Keratinocyte (primary cell): ENCODE measurements at regions not wholly inside any gene's neighbourhood (a gene's known extent, or its start where the extent isn't known, plus 50 kb on each side); places are given as distances from the start of the nearest gene placed in this dataset.

ENCODE experiments used
- DNase-seq: peaks from one replicate; pipeline ENCODE4 v3.0.0-alpha.2; 2011; ENCODE audit warnings: low read depth, missing footprints, low spot score
- FAIRE-seq: peaks from 2 replicates; lab custom pipeline; 2011; peaks lifted over from hg19 to GRCh38; lab: Jason Lieb, UNC
- H2AFZ ChIP-seq: 2 replicates; pipeline ENCODE4 v1.6.0; 2012; ENCODE audit warnings: low read length, control low read depth, inconsistent platforms; ENCODE audit not compliant: control insufficient read depth
- H3K27ac ChIP-seq: 2 replicates; pipeline ENCODE4 v1.5.1; 2011; ENCODE audit warnings: low read length; ENCODE audit not compliant: control insufficient read depth, insufficient read depth
- H3K27me3 ChIP-seq: 3 replicates; pipeline ENCODE4 v1.6.0; 2011; ENCODE audit warnings: low read length; ENCODE audit not compliant: control insufficient read depth, insufficient read depth; ENCODE audit errors: extremely low read depth
- H3K36me3 ChIP-seq, 2 experiments: 2 replicates in 1 of 2; 3 replicates in 1 of 2; pipeline ENCODE4 v1.5.1; 2011; ENCODE audit warnings: low read length in 2 of 2, mild to moderate bottlenecking in 1 of 2; ENCODE audit not compliant: control insufficient read depth in 2 of 2, insufficient read depth in 2 of 2; ENCODE audit errors: extremely low read depth in 1 of 2
- H3K4me1 ChIP-seq: 3 replicates; pipeline ENCODE4 v1.5.1; 2011; ENCODE audit warnings: low read length; ENCODE audit not compliant: control insufficient read depth, insufficient read depth; ENCODE audit errors: extremely low read depth
- H3K4me2 ChIP-seq: 3 replicates; pipeline ENCODE4 v1.6.0; 2011; ENCODE audit warnings: low read depth, low read length; ENCODE audit not compliant: control insufficient read depth, insufficient read depth; ENCODE audit errors: extremely low read depth
- H3K4me3 ChIP-seq, 3 experiments: fragments of 200-600 bp in 1 of 3; sonication (generic) in 1 of 3; 2 replicates in 2 of 3; 3 replicates in 1 of 3; pipeline ENCODE4 v1.5.1; 2011 to 2016; ENCODE audit warnings: low read length in 3 of 3, mild to moderate bottlenecking in 3 of 3, control low read depth in 2 of 3, inconsistent platforms in 1 of 3, low read depth in 1 of 3, mixed read lengths in 1 of 3, mixed run types in 1 of 3, moderate library complexity in 1 of 3; ENCODE audit not compliant: control insufficient read depth in 2 of 3, insufficient read depth in 2 of 3; ENCODE audit errors: extremely low read depth in 1 of 3
- H3K79me2 ChIP-seq: 2 replicates; pipeline ENCODE4 v1.6.0; 2012; ENCODE audit warnings: low read length; ENCODE audit not compliant: control insufficient read depth, insufficient read depth
- H3K9ac ChIP-seq: 3 replicates; pipeline ENCODE4 v1.6.0; 2011; ENCODE audit warnings: low read length; ENCODE audit not compliant: control insufficient read depth, insufficient read depth; ENCODE audit errors: extremely low read depth
- H3K9me1 ChIP-seq: 3 replicates; pipeline ENCODE4 v1.6.0; 2011; ENCODE audit warnings: low read length; ENCODE audit not compliant: control insufficient read depth, insufficient read depth; ENCODE audit errors: extremely low read depth
- H3K9me3 ChIP-seq: 2 replicates; pipeline ENCODE4 v1.5.1; 2012; ENCODE audit warnings: low read depth, low read length; ENCODE audit not compliant: control insufficient read depth
- H4K20me1 ChIP-seq: 3 replicates; pipeline ENCODE4 v1.6.0; 2011; ENCODE audit warnings: low read length; ENCODE audit not compliant: control insufficient read depth, insufficient read depth; ENCODE audit errors: extremely low read depth
- CTCF ChIP-seq, 3 experiments: IDR thresholded peaks in 1 of 3; conservative IDR thresholded peaks in 1 of 3; optimal IDR thresholded peaks in 1 of 3; 2 replicates in 2 of 3; 3 replicates in 1 of 3; pipeline versions ENCODE3 to v1.5.1; 2011; ENCODE audit warnings: low read length in 3 of 3, mild to moderate bottlenecking in 3 of 3, moderate library complexity in 2 of 3, control low read depth in 1 of 3, inconsistent platforms in 1 of 3; ENCODE audit not compliant: insufficient read depth in 2 of 3; ENCODE audit errors: extremely low read depth in 1 of 3
- EZH2 ChIP-seq: IDR thresholded peaks from one replicate; pipeline ENCODE4 v1.6.1; 2012; ENCODE audit warnings: inconsistent platforms, mild to moderate bottlenecking, low read length, moderate library complexity
- dilution Hi-C: fragments of 300-500 bp; cut with MboI; formaldehyde crosslinking; loops from one replicate; pipeline ENCODE4 v1.7.0; 2020; ENCODE audit warnings: low sequenced_read_pairs; ENCODE audit not compliant: extremely low pct_ligation_motif_present

GRCh38 chr15:70170096-70170699 lies 72.5 kb upstream of the TLE3 start:
- no peaks in the 10 kb centered on the region for H3K9me3 ChIP-seq
- H3K4me1 ChIP-seq, result no peaks in the 10 kb centered on the region
- H3K9me1 ChIP-seq, result no peaks in the 10 kb centered on the region
- H2AFZ ChIP-seq, result no peak overlapping the region
- no peak overlapping the region for H3K4me3 ChIP-seq
- FAIRE-seq (no peak), DNase-seq (no peak)
- H3K27me3 ChIP-seq, result peaks cover 31% of the 10 kb centered on the region
- H3K36me3 ChIP-seq, result no peaks in the 10 kb centered on the region
- no peaks in the 10 kb centered on the region for H3K79me2 ChIP-seq
- H3K9ac ChIP-seq, result no peak overlapping the region
- H3K4me2 ChIP-seq, result no peak overlapping the region
- no peaks in the 10 kb centered on the region for H4K20me1 ChIP-seq
- TF ChIP-seq CTCF (optimal IDR thresholded peaks at IDR 0.05 in 1 of 3, IDR thresholded peaks at IDR 0.05 in 1 of 3, conservative IDR thresholded peaks at IDR 0.05 in 1 of 3; ENCODE audit: extremely low read depth in 1 of 3, insufficient read depth in 2 of 3, low read length in 3 of 3), result no peak
- TF ChIP-seq EZH2, result no peak
- H3K27ac ChIP-seq, result no peak overlapping the region
- dilution Hi-C loops, result no loop called here

GRCh38 chr15:70169147-70169546 lies 71.4 kb upstream of the TLE3 start:
- dilution Hi-C loops, result no loop called here
- Histone ChIP-seq H3K4me3 (no peak overlapping the region), H3K27ac (no peak overlapping the region), H3K36me3 (no peaks in the 10 kb centered on the region), H3K79me2 (no peaks in the 10 kb centered on the region), H3K4me2 (no peak overlapping the region), H3K9me3 (no peaks in the 10 kb centered on the region), H3K27me3 (peaks cover 27% of the 10 kb centered on the region), H3K9me1 (no peaks in the 10 kb centered on the region), H2AFZ (no peak overlapping the region), H3K9ac (no peak overlapping the region), H4K20me1 (no peaks in the 10 kb centered on the region), H3K4me1 (no peaks in the 10 kb centered on the region)
- DNase-seq (no peak), FAIRE-seq (no peak)
- no peak for TF ChIP-seq CTCF (optimal IDR thresholded peaks at IDR 0.05 in 1 of 3, IDR thresholded peaks at IDR 0.05 in 1 of 3, conservative IDR thresholded peaks at IDR 0.05 in 1 of 3; ENCODE audit: extremely low read depth in 1 of 3, insufficient read depth in 2 of 3, low read length in 3 of 3)
- TF ChIP-seq EZH2, result no peak
